Nucleus accumbens (tissue), 56 donors: ENCODE measurements at regions not wholly inside any gene's neighbourhood (a gene's known extent, or its start where the extent isn't known, plus 50 kb on each side); places are given as distances from the start of the nearest gene placed in this dataset.

ENCODE experiments used
- DNase-seq, 56 donors: peaks; one replicate each; lab custom pipeline; 2025; lab: John Stamatoyannopoulos, UW

GRCh38 chr17:12282056-12282455 lies 261.4 kb downstream of the MAP2K4 start:
- no peak for DNase-seq

- no peak for DNase-seq
Measured at GRCh38 chr17:12287953-12288352, 267.3 kb downstream of the MAP2K4 start.

DNA sequence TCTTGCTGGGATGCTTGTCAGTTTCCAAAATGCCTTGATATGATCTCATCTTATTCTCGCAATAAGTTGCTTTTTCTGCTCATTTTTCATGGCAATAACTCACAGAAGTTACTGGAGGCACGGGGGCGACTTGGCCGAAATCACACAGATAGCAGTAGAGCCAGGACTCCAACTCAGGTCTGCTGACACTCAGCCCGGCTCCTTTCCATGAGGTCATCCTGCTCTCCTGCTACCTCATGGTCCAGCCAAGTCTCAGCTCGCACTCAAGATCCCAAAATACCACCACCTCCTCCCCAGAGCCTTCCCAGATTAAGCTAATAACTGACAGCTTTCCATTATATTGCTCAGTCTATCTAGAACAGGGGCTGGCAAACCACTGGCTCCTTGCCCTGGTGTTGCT lies 269.5 kb downstream of the MAP2K4 start:
- no peak for DNase-seq

GRCh38 chr17:12296209-12296625 lies 275.5 kb downstream of the MAP2K4 start:
- DNase-seq = no peak

GRCh38 chr17:12301551-12301950 lies 280.9 kb downstream of the MAP2K4 start:
- no peak for DNase-seq

DNA sequence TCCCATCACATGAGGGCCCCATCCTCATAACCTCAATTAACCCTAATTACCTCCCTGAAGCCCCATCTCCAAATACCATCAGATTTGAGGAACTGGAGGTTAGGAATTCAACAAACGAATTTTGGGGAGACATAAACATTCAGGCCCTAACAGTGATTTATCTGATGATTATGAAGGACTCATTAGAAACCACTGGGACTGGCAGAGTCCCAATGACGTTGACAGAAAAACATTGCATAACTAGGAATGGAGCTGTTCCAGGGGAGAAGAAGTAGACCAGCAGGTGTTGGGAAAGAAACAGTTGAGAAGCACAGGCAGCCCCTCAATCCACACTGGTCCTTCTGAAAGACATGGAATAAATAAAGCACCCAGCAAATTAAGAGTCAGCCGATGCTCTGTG lies 282.0 kb downstream of the MAP2K4 start:
- DNase-seq = no peak

DNA sequence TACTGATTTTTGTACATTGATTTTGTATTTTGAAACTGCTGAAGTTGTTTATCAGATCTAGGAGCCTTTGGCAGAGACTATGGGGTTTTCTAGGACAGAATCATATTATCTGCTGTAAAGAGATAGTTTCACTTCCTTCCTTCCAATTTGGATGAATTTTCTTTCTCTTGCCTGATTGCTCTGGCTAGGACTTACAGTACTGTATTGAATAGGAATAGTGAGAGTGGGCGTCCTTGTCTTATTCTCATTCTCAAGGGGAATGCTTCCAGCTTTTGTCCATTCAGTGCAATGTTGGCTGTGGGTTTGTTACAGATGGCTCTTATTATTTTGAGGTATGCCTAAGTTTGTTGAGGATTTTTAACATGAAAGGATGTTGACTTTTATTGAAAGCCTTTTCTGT lies 290.1 kb downstream of the MAP2K4 start:
- no peak for DNase-seq

GRCh38 chr17:12312692-12313091 lies 292.0 kb downstream of the MAP2K4 start:
- DNase-seq = no peak

DNA sequence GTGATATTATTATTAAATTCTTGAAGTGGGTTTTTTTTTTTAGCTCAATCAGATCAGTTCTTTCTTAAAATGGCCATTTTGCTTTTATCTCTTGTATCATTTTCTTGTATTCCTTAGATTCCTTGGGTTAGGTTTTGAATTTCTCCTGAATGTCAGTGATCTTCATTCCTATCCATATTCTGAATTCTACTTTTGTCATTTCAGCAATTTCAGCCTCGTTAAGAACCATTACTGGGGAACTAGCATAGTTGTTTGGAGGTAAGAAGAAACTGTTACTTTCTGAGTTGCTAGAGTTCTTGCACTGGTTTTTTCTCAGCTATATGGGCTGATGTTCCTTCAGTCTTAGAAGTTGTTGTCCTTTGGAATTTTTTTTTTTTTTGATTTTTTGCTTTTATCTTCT lies 293.1 kb downstream of the MAP2K4 start:
- no peak for DNase-seq

- DNase-seq = no peak
Measured at GRCh38 chr17:12316021-12316420, 295.3 kb downstream of the MAP2K4 start.

- no peak for DNase-seq
Measured at GRCh38 chr17:12318571-12319266, 298.0 kb downstream of the MAP2K4 start.

GRCh38 chr17:12320286-12320685 lies 299.6 kb downstream of the MAP2K4 start:
- no peak for DNase-seq

GRCh38 chr17:12328204-12328603 lies 307.5 kb downstream of the MAP2K4 start:
- no peak for DNase-seq

GRCh38 chr17:12330456-12330855 lies 309.8 kb downstream of the MAP2K4 start:
- DNase-seq = no peak

- no peak for DNase-seq
Measured at GRCh38 chr17:12341328-12341727, 320.7 kb downstream of the MAP2K4 start.

DNA sequence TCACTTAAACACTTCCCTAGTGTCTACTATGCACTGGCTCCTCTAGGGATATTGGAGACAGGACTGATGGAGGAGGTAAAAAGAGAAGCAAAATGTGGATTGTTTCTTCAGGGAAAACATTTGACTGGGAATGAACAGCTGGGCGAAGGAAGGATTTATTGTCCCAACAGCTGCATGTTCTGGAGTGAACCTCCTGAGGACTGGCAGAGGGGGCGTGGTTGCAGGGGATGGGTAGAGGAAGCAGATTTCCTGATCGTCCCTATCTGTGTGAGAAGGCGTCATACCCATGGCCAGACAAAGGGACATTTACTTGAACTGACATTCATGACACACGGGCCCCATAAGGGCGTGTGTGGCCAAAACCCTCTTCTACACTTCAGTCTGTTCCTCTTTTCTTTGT lies 321.5 kb downstream of the MAP2K4 start:
- no peak for DNase-seq

- DNase-seq = no peak
Measured at GRCh38 chr17:12342609-12343435, 322.1 kb downstream of the MAP2K4 start.

DNA sequence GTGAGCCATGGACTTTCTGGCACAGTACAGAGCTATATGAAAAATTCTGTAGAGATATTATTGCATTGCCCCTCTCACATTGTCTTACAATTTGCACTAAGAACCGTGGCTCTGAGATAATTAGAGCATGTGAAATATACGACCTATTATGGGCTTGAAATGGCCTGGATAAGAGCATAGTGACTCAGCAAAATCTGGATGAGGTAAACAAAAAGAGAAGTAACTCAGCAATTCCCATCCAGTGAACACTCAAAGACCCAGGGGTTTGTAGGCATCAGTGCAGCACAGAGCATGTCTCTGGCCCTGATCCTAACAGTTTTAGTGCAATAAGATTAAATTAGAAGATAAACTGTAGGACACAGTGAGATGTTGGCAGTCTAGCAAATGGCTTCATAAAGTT lies 317.2 kb upstream of the MYOCD start:
- no peak for DNase-seq

- DNase-seq = no peak
Measured at GRCh38 chr17:12349297-12349696, 316.4 kb upstream of the MYOCD start.

DNA sequence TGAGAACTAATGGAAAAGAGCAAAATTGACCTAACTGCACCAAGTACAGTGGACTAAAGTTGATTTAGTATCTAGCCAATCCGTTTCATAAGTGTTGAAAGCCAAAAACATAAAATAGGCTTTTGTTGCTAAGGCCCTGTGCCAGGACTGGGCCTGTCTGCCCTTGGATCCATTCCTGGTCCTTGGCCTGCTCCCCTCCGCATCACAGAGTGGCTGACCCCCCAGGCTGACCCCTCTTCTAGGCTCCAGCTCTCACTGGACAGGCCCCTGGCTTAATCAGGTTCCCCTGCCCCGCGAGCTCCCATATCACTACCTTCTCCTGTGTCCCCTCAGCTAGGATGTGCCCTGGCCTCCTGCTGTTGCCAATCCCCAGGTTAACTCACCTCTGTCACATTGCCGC lies 313.6 kb upstream of the MYOCD start:
- DNase-seq = no peak

DNA sequence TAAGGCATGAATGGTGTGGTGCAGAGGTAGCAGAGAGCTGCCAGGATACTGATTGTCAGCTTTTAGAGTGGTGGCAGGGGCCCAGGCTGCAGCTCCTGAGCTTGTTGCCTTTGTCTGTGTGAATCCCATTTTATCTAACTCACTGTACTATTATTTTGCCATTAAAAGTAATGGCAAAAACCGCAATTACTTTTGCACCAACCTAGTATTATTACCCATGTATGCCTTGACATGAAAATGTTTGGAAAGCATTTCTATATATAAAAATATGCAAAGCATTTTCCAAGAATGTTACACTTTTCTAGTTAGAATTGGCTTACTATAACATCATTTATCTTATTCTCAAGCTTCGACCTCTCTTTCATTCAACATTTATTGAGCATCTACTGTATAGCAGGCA lies 308.1 kb upstream of the MYOCD start:
- DNase-seq = no peak

- no peak for DNase-seq
Measured at GRCh38 chr17:12358477-12358876, 307.2 kb upstream of the MYOCD start.
